HCT116 (cell line): ENCODE measurements at regions not wholly inside any gene's neighbourhood (a gene's known extent, or its start where the extent isn't known, plus 50 kb on each side); places are given as distances from the start of the nearest gene placed in this dataset.

ENCODE experiments used
- ATAC-seq: fragments of 200-7000 bp; cut with Tn5 transposase; 2 replicates; pipeline ENCODE4 v1.9.1; 2020; ENCODE audit warnings: mild to moderate bottlenecking, moderate library complexity
- BruUV-seq: library from RNA; stranded (reverse); fragments of 400-500 nt; replicated peaks from 2 replicates; lab custom pipeline; 2021; lab: Mats Ljungman, UMichigan
- CTCF ChIA-PET: fragments of 300-600 bp; sonication (Branson Sonifier 250); formaldehyde crosslinking; loops from one replicate; lab custom pipeline; 2021; ENCODE audit warnings: antibody characterized with exemption; lab: Charles Lee
- POLR2A ChIA-PET: fragments of 300-600, 350-600 bp; sonication (Branson Sonifier 250); formaldehyde crosslinking; loops from one replicate; lab custom pipeline; 2021; ENCODE audit warnings: antibody characterized with exemption; lab: Charles Lee
- RAD21 ChIA-PET, 2 experiments: fragments of 300-600 bp; sonication (Branson Sonifier 250); formaldehyde crosslinking; loops; one replicate each; lab custom pipeline; 2023; ENCODE audit warnings: low total read pairs in 2 of 2; ENCODE audit not compliant: uncharacterized antibody in 2 of 2, unreplicated experiment in 2 of 2, low non-redundant PET in 1 of 2; lab: Charles Lee
- DNase-seq: peaks from one replicate; pipeline ENCODE4 v3.0.0-alpha.2; 2010; ENCODE audit warnings: low read depth, low spot score
- H2AFZ ChIP-seq: fragments of 200-600 bp; shearing (Covaris generic), sonication (generic); 2 replicates; pipeline ENCODE4 v1.6.1; 2017; ENCODE audit warnings: low read depth, mixed run types, mixed read lengths, antibody characterized with exemption, low read length; ENCODE audit not compliant: poor library complexity, severe bottlenecking
- H3K27ac ChIP-seq: 2 replicates; pipeline ENCODE4 v1.5.1; 2012; ENCODE audit warnings: low read depth, low read length
- H3K27me3 ChIP-seq: fragments of 200-600 bp; sonication (generic); 2 replicates; pipeline ENCODE4 v1.6.1; 2016; ENCODE audit warnings: mixed run types, low read length, mixed read lengths; ENCODE audit not compliant: insufficient read depth
- H3K36me3 ChIP-seq, 2 experiments: fragments of 200-500 bp in 1 of 2; fragments of 200-600 bp in 1 of 2; sonication (Bioruptor generic) in 1 of 2; sonication (generic) in 1 of 2; 2 replicates each; pipeline versions ENCODE4 v1.5.1 to v1.6.1; 2014 to 2016; ENCODE audit warnings: low read length in 2 of 2, inconsistent platforms in 1 of 2, mixed read lengths in 1 of 2, mixed run types in 1 of 2; ENCODE audit not compliant: insufficient read depth in 2 of 2, control insufficient read depth in 1 of 2
- H3K4me1 ChIP-seq, 2 experiments: fragments of 200-600 bp in 1 of 2; sonication (generic) in 1 of 2; 2 replicates each; pipeline versions ENCODE4 v1.5.1 to v1.6.1; 2012 to 2017; ENCODE audit warnings: low read length in 2 of 2, inconsistent platforms in 1 of 2, mild to moderate bottlenecking in 1 of 2, mixed read lengths in 1 of 2, mixed run types in 1 of 2, moderate library complexity in 1 of 2; ENCODE audit not compliant: insufficient read depth in 2 of 2, control insufficient read depth in 1 of 2
- H3K4me2 ChIP-seq: fragments of 200-600 bp; sonication (generic); 2 replicates; pipeline ENCODE4 v1.6.1; 2017; ENCODE audit warnings: mixed run types, low read length, mixed read lengths
- H3K4me3 ChIP-seq, 2 experiments: fragments of 200-600 bp in 1 of 2; sonication (generic) in 1 of 2; replicated peaks in 1 of 2; 2 replicates each; pipeline ENCODE4 v1.5.1; 2011 to 2016; ENCODE audit warnings: low read length in 2 of 2, control low read depth in 1 of 2, low read depth in 1 of 2, mild to moderate bottlenecking in 1 of 2, mixed read lengths in 1 of 2, mixed run types in 1 of 2
- H3K79me2 ChIP-seq: fragments of 200-600 bp; sonication (generic); 2 replicates; pipeline ENCODE4 v1.6.1; 2017; ENCODE audit warnings: mild to moderate bottlenecking, mixed run types, low read length, moderate library complexity, mixed read lengths; ENCODE audit not compliant: insufficient read depth
- H3K9ac ChIP-seq: fragments of 200-600 bp; sonication (generic); 2 replicates; pipeline ENCODE4 v1.6.1; 2016; ENCODE audit warnings: low read length, mixed read lengths
- H3K9me2 ChIP-seq: fragments of 200-600 bp; sonication (generic), shearing (Covaris generic); 2 replicates; pipeline ENCODE4 v1.6.1; 2017; ENCODE audit warnings: mixed run types, mild to moderate bottlenecking, moderate library complexity; ENCODE audit not compliant: insufficient read depth
- H3K9me3 ChIP-seq, 2 experiments: fragments of 200-500 bp in 1 of 2; fragments of 200-600 bp in 1 of 2; sonication (Bioruptor generic) in 1 of 2; sonication (generic) in 1 of 2; 2 replicates each; pipeline ENCODE4 v1.6.1; 2014 to 2017; ENCODE audit warnings: low read length in 2 of 2, mixed read lengths in 2 of 2, inconsistent platforms in 1 of 2, low read depth in 1 of 2, mild to moderate bottlenecking in 1 of 2, mixed run types in 1 of 2, moderate library complexity in 1 of 2; ENCODE audit not compliant: control insufficient read depth in 1 of 2, insufficient read depth in 1 of 2
- H4K20me1 ChIP-seq: fragments of 200-600 bp; sonication (generic), shearing (Covaris generic); 2 replicates; pipeline ENCODE4 v1.6.1; 2017; ENCODE audit warnings: mixed run types, mild to moderate bottlenecking, moderate library complexity; ENCODE audit not compliant: insufficient read depth
- CBX3 ChIP-seq: IDR thresholded peaks from 2 replicates; pipeline ENCODE4 v1.6.1; 2012; ENCODE audit warnings: low read depth
- CEBPB ChIP-seq: IDR thresholded peaks from 2 replicates; pipeline ENCODE4 v1.6.1; 2012; ENCODE audit warnings: low read depth
- EGR1 ChIP-seq: IDR thresholded peaks from 2 replicates; pipeline ENCODE4 v1.6.1; 2012; ENCODE audit warnings: low read depth
- EZH2phosphoT487 ChIP-seq: fragments of 200-600 bp; IDR thresholded peaks from 2 replicates; pipeline ENCODE4 v1.6.1; 2018; ENCODE audit warnings: antibody characterized with exemption, borderline replicate concordance
- FOSL1 ChIP-seq: IDR thresholded peaks from 2 replicates; pipeline ENCODE4 v1.6.1; 2012; ENCODE audit warnings: low read depth
- POLR2A ChIP-seq: IDR thresholded peaks from 2 replicates; pipeline ENCODE4 v1.7.0; 2011; ENCODE audit warnings: borderline replicate concordance; ENCODE audit not compliant: insufficient read depth, insufficient read length; ENCODE audit errors: extremely low read depth
- ZFX ChIP-seq: fragments of 450-650 bp; IDR thresholded peaks from 2 replicates; pipeline ENCODE4 v1.6.1; 2017
- ZNF274 ChIP-seq: fragments of 200-500 bp; sonication (Bioruptor generic); IDR thresholded peaks from 2 replicates; pipeline ENCODE4 v1.6.1; 2014; ENCODE audit warnings: mild to moderate bottlenecking, low read depth, low read length, inconsistent platforms
- intact Hi-C: fragments of 100-400 bp; cut with micrococcal nuclease; formaldehyde crosslinking; loops from 2 replicates; pipeline ENCODE4 v1.10.0; 2022
- TF ChIP-seq, protein P1 (sequence below): IDR thresholded peaks from 2 replicates; pipeline ENCODE4 v1.6.1; 2012
- TF ChIP-seq, protein P2 (sequence below): IDR thresholded peaks from 2 replicates; pipeline ENCODE4 v1.6.1; 2012; ENCODE audit warnings: low read depth

DNA sequence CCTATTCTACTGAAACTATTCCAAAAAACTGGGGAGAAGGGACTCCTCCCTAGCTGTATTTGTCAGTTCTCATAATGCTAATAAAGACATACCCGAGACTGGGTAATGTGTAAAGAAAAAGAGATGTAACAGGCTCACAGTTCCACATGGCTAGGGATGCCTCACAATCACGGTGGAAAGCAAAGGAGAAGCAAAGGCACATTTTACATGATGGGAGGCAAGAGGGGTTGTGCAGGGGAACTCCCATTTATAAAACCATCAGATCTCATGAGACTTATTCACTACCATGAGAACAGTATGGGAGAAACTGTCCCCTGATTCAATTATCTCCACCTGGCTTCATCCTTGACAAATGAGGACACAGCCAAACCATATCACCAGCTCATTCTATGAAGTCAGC, 111.2 kb upstream of the RIPOR2 start:
- no peak overlapping the region for H3K9ac ChIP-seq
- CTCF ChIA-PET = no interaction called here
- RAD21 ChIA-PET = no interaction called here
- no peak overlapping the region for H2AFZ ChIP-seq
- intact Hi-C loops = no loop called here
- no peaks in the 10 kb centered on the region for H3K9me3 ChIP-seq
- no peaks in the 10 kb centered on the region for H3K9me2 ChIP-seq
- no peak for ATAC-seq
- H3K4me3 ChIP-seq = no peak overlapping the region
- no peak overlapping the region for H3K27ac ChIP-seq
- TF ChIP-seq EZH2phosphoT487 (no peak), FOSL1 (no peak), EGR1 (no peak), ZNF274 (no peak), CEBPB (no peak), POLR2A (no peak), CBX3 (no peak), ZFX (no peak)
- TF ChIP-seq, protein P1, sequence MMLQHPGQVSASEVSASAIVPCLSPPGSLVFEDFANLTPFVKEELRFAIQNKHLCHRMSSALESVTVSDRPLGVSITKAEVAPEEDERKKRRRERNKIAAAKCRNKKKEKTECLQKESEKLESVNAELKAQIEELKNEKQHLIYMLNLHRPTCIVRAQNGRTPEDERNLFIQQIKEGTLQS = no peak
- TF ChIP-seq, protein P2, sequence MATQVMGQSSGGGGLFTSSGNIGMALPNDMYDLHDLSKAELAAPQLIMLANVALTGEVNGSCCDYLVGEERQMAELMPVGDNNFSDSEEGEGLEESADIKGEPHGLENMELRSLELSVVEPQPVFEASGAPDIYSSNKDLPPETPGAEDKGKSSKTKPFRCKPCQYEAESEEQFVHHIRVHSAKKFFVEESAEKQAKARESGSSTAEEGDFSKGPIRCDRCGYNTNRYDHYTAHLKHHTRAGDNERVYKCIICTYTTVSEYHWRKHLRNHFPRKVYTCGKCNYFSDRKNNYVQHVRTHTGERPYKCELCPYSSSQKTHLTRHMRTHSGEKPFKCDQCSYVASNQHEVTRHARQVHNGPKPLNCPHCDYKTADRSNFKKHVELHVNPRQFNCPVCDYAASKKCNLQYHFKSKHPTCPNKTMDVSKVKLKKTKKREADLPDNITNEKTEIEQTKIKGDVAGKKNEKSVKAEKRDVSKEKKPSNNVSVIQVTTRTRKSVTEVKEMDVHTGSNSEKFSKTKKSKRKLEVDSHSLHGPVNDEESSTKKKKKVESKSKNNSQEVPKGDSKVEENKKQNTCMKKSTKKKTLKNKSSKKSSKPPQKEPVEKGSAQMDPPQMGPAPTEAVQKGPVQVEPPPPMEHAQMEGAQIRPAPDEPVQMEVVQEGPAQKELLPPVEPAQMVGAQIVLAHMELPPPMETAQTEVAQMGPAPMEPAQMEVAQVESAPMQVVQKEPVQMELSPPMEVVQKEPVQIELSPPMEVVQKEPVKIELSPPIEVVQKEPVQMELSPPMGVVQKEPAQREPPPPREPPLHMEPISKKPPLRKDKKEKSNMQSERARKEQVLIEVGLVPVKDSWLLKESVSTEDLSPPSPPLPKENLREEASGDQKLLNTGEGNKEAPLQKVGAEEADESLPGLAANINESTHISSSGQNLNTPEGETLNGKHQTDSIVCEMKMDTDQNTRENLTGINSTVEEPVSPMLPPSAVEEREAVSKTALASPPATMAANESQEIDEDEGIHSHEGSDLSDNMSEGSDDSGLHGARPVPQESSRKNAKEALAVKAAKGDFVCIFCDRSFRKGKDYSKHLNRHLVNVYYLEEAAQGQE = no peak
- H3K4me1 ChIP-seq = no peaks in the 10 kb centered on the region
- DNase-seq = no peak
- no peak overlapping the region for H3K4me2 ChIP-seq
- no peaks in the 10 kb centered on the region for H4K20me1 ChIP-seq
- BruUV-seq = no TSS peak
- H3K79me2 ChIP-seq = no peaks in the 10 kb centered on the region
- no peaks in the 10 kb centered on the region for H3K27me3 ChIP-seq
- POLR2A ChIA-PET = no interaction called here
- H3K36me3 ChIP-seq = no peaks in the 10 kb centered on the region
